ENCODE measurements at regions not wholly inside any gene's neighbourhood (a gene's known extent, or its start where the extent isn't known, plus 50 kb on each side); places are given as distances from the start of the nearest gene placed in this dataset.

- no peak overlapping the region for H3K27ac ChIP-seq (ENCODE audit: low read length)
- H3K9me3 ChIP-seq (ENCODE audit: control insufficient read depth, insufficient read depth, low read length), result no peaks in the 10 kb centered on the region
Measured at GRCh38 chr13:105799155-105799554, 736.3 kb downstream of the EFNB2 start.

GRCh38 chr13:105798541-105798940, 736.9 kb downstream of the EFNB2 start:
- no peak for DNase-seq (ENCODE audit: low read depth, low spot score)
- WGBS (ENCODE audit: insufficient coverage, insufficient read length), result no CpG with 5 or more reads among the region's 1 CpG
- Histone ChIP-seq H3K36me3 (ENCODE audit: control insufficient read depth, insufficient read depth, low read length) (no peaks in the 10 kb centered on the region), H3K27ac (ENCODE audit: low read length) (no peak overlapping the region), H3K4me1 (ENCODE audit: control insufficient read depth, insufficient read depth, low read length) (no peaks in the 10 kb centered on the region), H3K4me3 (ENCODE audit: low read length) (no peak overlapping the region), H3K27me3 (ENCODE audit: control insufficient read depth, insufficient read depth, low read length) (no peaks in the 10 kb centered on the region), H3K9me3 (ENCODE audit: control insufficient read depth, insufficient read depth, low read length) (no peaks in the 10 kb centered on the region)

More at GRCh38 chr13:105799155-105799554, 736.3 kb downstream of the EFNB2 start:
- Histone ChIP-seq H3K4me1 (ENCODE audit: control insufficient read depth, insufficient read depth, low read length) (no peaks in the 10 kb centered on the region), H3K4me3 (ENCODE audit: low read length) (no peak overlapping the region), H3K27me3 (ENCODE audit: control insufficient read depth, insufficient read depth, low read length) (no peaks in the 10 kb centered on the region), H3K36me3 (ENCODE audit: control insufficient read depth, insufficient read depth, low read length) (no peaks in the 10 kb centered on the region)
- no peak for DNase-seq (ENCODE audit: low read depth, low spot score)

- H3K27me3 ChIP-seq (ENCODE audit: control insufficient read depth, insufficient read depth, low read length), result no peaks in the 10 kb centered on the region
- H3K9me3 ChIP-seq (ENCODE audit: control insufficient read depth, insufficient read depth, low read length), result no peaks in the 10 kb centered on the region
- WGBS (ENCODE audit: insufficient coverage, insufficient read length), result no CpG with 5 or more reads among the region's 3 CpGs
- no peak overlapping the region for H3K4me3 ChIP-seq (ENCODE audit: low read length)
- no peak overlapping the region for H3K27ac ChIP-seq (ENCODE audit: low read length)
- no peaks in the 10 kb centered on the region for H3K4me1 ChIP-seq (ENCODE audit: control insufficient read depth, insufficient read depth, low read length)
- DNase-seq (ENCODE audit: low read depth, low spot score), result no peak
- H3K36me3 ChIP-seq (ENCODE audit: control insufficient read depth, insufficient read depth, low read length), result no peaks in the 10 kb centered on the region
Measured at GRCh38 chr13:105796081-105796480, 739.4 kb downstream of the EFNB2 start.

- no peaks in the 10 kb centered on the region for H3K9me3 ChIP-seq (ENCODE audit: control insufficient read depth, insufficient read depth, low read length)
- no peak overlapping the region for H3K27ac ChIP-seq (ENCODE audit: low read length)
- no peak for DNase-seq (ENCODE audit: low read depth, low spot score)
- H3K4me3 ChIP-seq (ENCODE audit: low read length), result no peak overlapping the region
- H3K36me3 ChIP-seq (ENCODE audit: control insufficient read depth, insufficient read depth, low read length), result no peaks in the 10 kb centered on the region
- no peaks in the 10 kb centered on the region for H3K27me3 ChIP-seq (ENCODE audit: control insufficient read depth, insufficient read depth, low read length)
- no peaks in the 10 kb centered on the region for H3K4me1 ChIP-seq (ENCODE audit: control insufficient read depth, insufficient read depth, low read length)
- WGBS (ENCODE audit: insufficient coverage, insufficient read length), result no CpG with 5 or more reads among the region's 1 CpG
Measured at GRCh38 chr13:105790923-105791322, 744.5 kb downstream of the EFNB2 start.

GRCh38 chr13:105788530-105788929, 746.9 kb downstream of the EFNB2 start:
- no CpG with 5 or more reads among the region's 3 CpGs for WGBS (ENCODE audit: insufficient coverage, insufficient read length)
- no peak overlapping the region for H3K4me3 ChIP-seq (ENCODE audit: low read length)
- H3K27me3 ChIP-seq (ENCODE audit: control insufficient read depth, insufficient read depth, low read length), result no peaks in the 10 kb centered on the region
- no peaks in the 10 kb centered on the region for H3K9me3 ChIP-seq (ENCODE audit: control insufficient read depth, insufficient read depth, low read length)
- no peaks in the 10 kb centered on the region for H3K4me1 ChIP-seq (ENCODE audit: control insufficient read depth, insufficient read depth, low read length)
- H3K27ac ChIP-seq (ENCODE audit: low read length), result no peak overlapping the region
- DNase-seq (ENCODE audit: low read depth, low spot score), result no peak
- H3K36me3 ChIP-seq (ENCODE audit: control insufficient read depth, insufficient read depth, low read length), result no peaks in the 10 kb centered on the region

- no peak for DNase-seq (ENCODE audit: low read depth, low spot score)
- WGBS (ENCODE audit: insufficient coverage, insufficient read length), result no CpG with 5 or more reads among the region's 9 CpGs
- H3K4me3 ChIP-seq (ENCODE audit: low read length), result no peak overlapping the region
- H3K36me3 ChIP-seq (ENCODE audit: control insufficient read depth, insufficient read depth, low read length), result no peaks in the 10 kb centered on the region
- no peaks in the 10 kb centered on the region for H3K9me3 ChIP-seq (ENCODE audit: control insufficient read depth, insufficient read depth, low read length)
- H3K27me3 ChIP-seq (ENCODE audit: control insufficient read depth, insufficient read depth, low read length), result no peaks in the 10 kb centered on the region
- H3K27ac ChIP-seq (ENCODE audit: low read length), result no peak overlapping the region
- H3K4me1 ChIP-seq (ENCODE audit: control insufficient read depth, insufficient read depth, low read length), result no peaks in the 10 kb centered on the region
Measured at GRCh38 chr13:105787632-105788031, 747.8 kb downstream of the EFNB2 start.

GRCh38 chr13:105785436-105785835, 750.0 kb downstream of the EFNB2 start:
- no peaks in the 10 kb centered on the region for H3K9me3 ChIP-seq (ENCODE audit: control insufficient read depth, insufficient read depth, low read length)
- no peak for DNase-seq (ENCODE audit: low read depth, low spot score)
- WGBS (ENCODE audit: insufficient coverage, insufficient read length), result no CpG with 5 or more reads among the region's 2 CpGs

GRCh38 chr13:105783261-105783660, 752.2 kb downstream of the EFNB2 start:
- Histone ChIP-seq H3K27ac (ENCODE audit: low read length) (no peak overlapping the region), H3K36me3 (ENCODE audit: control insufficient read depth, insufficient read depth, low read length) (no peaks in the 10 kb centered on the region), H3K4me1 (ENCODE audit: control insufficient read depth, insufficient read depth, low read length) (no peaks in the 10 kb centered on the region), H3K9me3 (ENCODE audit: control insufficient read depth, insufficient read depth, low read length) (no peaks in the 10 kb centered on the region), H3K27me3 (ENCODE audit: control insufficient read depth, insufficient read depth, low read length) (no peaks in the 10 kb centered on the region), H3K4me3 (ENCODE audit: low read length) (no peak overlapping the region)
- whole genome bisulfite sequencing (ENCODE audit: insufficient coverage, insufficient read length), result no CpG with 5 or more reads among the region's 1 CpG
- DNase-seq (ENCODE audit: low read depth, low spot score), result no peak

More at GRCh38 chr13:105785436-105785835, 750.0 kb downstream of the EFNB2 start:
- Histone ChIP-seq H3K27ac (ENCODE audit: low read length) (no peak overlapping the region), H3K4me1 (ENCODE audit: control insufficient read depth, insufficient read depth, low read length) (no peaks in the 10 kb centered on the region), H3K27me3 (ENCODE audit: control insufficient read depth, insufficient read depth, low read length) (no peaks in the 10 kb centered on the region), H3K4me3 (ENCODE audit: low read length) (no peak overlapping the region), H3K36me3 (ENCODE audit: control insufficient read depth, insufficient read depth, low read length) (no peaks in the 10 kb centered on the region)

GRCh38 chr13:105778196-105778595, 757.3 kb downstream of the EFNB2 start:
- Histone ChIP-seq H3K27ac (ENCODE audit: low read length) (no peak overlapping the region), H3K9me3 (ENCODE audit: control insufficient read depth, insufficient read depth, low read length) (no peaks in the 10 kb centered on the region), H3K4me3 (ENCODE audit: low read length) (no peak overlapping the region), H3K4me1 (ENCODE audit: control insufficient read depth, insufficient read depth, low read length) (no peaks in the 10 kb centered on the region), H3K27me3 (ENCODE audit: control insufficient read depth, insufficient read depth, low read length) (no peaks in the 10 kb centered on the region), H3K36me3 (ENCODE audit: control insufficient read depth, insufficient read depth, low read length) (no peaks in the 10 kb centered on the region)
- no peak for DNase-seq (ENCODE audit: low read depth, low spot score)
- no CpG with 5 or more reads among the region's 1 CpG for WGBS (ENCODE audit: insufficient coverage, insufficient read length)

- H3K4me3 ChIP-seq (ENCODE audit: low read length), result no peak overlapping the region
- no CpG with 5 or more reads among the region's 7 CpGs for WGBS (ENCODE audit: insufficient coverage, insufficient read length)
- H3K27ac ChIP-seq (ENCODE audit: low read length), result no peak overlapping the region
- no peak for DNase-seq (ENCODE audit: low read depth, low spot score)
- no peaks in the 10 kb centered on the region for H3K36me3 ChIP-seq (ENCODE audit: control insufficient read depth, insufficient read depth, low read length)
- no peaks in the 10 kb centered on the region for H3K9me3 ChIP-seq (ENCODE audit: control insufficient read depth, insufficient read depth, low read length)
- H3K4me1 ChIP-seq (ENCODE audit: control insufficient read depth, insufficient read depth, low read length), result no peaks in the 10 kb centered on the region
- no peaks in the 10 kb centered on the region for H3K27me3 ChIP-seq (ENCODE audit: control insufficient read depth, insufficient read depth, low read length)
Measured at GRCh38 chr13:105774739-105775460, 760.6 kb downstream of the EFNB2 start.

- Histone ChIP-seq H3K4me3 (ENCODE audit: low read length) (no peak overlapping the region), H3K27ac (ENCODE audit: low read length) (no peak overlapping the region), H3K27me3 (ENCODE audit: control insufficient read depth, insufficient read depth, low read length) (no peaks in the 10 kb centered on the region), H3K36me3 (ENCODE audit: control insufficient read depth, insufficient read depth, low read length) (no peaks in the 10 kb centered on the region), H3K4me1 (ENCODE audit: control insufficient read depth, insufficient read depth, low read length) (no peaks in the 10 kb centered on the region), H3K9me3 (ENCODE audit: control insufficient read depth, insufficient read depth, low read length) (no peaks in the 10 kb centered on the region)
- no peak for DNase-seq (ENCODE audit: low read depth, low spot score)
- WGBS (ENCODE audit: insufficient coverage, insufficient read length), result no CpG with 5 or more reads among the region's 7 CpGs
Measured at GRCh38 chr13:105773863-105774538, 761.5 kb downstream of the EFNB2 start.

Measured in iPS DF 6.9 (cell line).